Adrenal gland (tissue), 5 donors: ENCODE measurements at regions not wholly inside any gene's neighbourhood (a gene's known extent, or its start where the extent isn't known, plus 50 kb on each side); places are given as distances from the start of the nearest gene placed in this dataset.

Experiments
- CTCF ChIP-seq, 6 experiments: fragments of 450-650 bp in 4 of 6; fragments of 200-600 bp in 2 of 6; sonication (generic) in 1 of 6; IDR thresholded peaks; 1 replicate in 5 of 6; 2 replicates in 1 of 6; pipeline versions ENCODE4 v1.5.1 to v1.8.0; 2016 to 2021; ENCODE audit warnings: antibody characterized with exemption in 6 of 6, mild to moderate bottlenecking in 2 of 6, moderate library complexity in 1 of 6
- POLR2A ChIP-seq, 2 donors: fragments of 450-650 bp; IDR thresholded peaks; one replicate each; pipeline ENCODE4 v1.6.1; 2017; ENCODE audit warnings: antibody characterized with exemption in 2 of 2, mild to moderate bottlenecking in 2 of 2, moderate library complexity in 1 of 2
- donor health status: DM: no; HTN: no; CAD: no.

DNA sequence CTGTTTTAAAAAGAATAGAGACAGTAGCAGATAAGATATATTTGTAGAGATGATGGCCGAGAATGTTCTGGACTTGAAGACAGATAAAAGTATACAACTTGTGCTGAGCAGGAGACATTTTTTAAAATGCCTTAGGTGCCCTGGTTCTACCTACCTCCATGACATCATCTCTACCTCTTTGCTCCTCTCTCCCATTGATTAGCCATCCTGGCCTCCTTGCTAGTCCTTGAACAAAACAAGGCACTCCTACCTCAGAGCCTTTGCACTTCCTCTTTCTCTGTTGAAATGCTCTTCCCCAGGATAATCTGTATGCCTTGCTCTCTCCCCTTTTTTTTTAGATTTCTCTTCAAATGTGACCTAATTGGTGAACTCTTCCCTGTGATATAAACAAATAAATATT, 92.6 kb upstream of the MAGI3 start:
- TF ChIP-seq CTCF (IDR thresholded peaks at IDR 0.05) (no peak), POLR2A (IDR thresholded peaks at IDR 0.05) (no peak)
